HCT116 (cell line): ENCODE measurements at regions not wholly inside any gene's neighbourhood (a gene's known extent, or its start where the extent isn't known, plus 50 kb on each side); places are given as distances from the start of the nearest gene placed in this dataset.

Experiments used
- ATAC-seq: fragments of 200-7000 bp; cut with Tn5 transposase; 2 replicates; pipeline ENCODE4 v1.9.1; 2020; ENCODE audit warnings: mild to moderate bottlenecking, moderate library complexity
- BruUV-seq: library from RNA; stranded (reverse); fragments of 400-500 nt; replicated peaks from 2 replicates; lab custom pipeline; 2021; lab: Mats Ljungman, UMichigan
- CTCF ChIA-PET: fragments of 300-600 bp; sonication (Branson Sonifier 250); formaldehyde crosslinking; loops from one replicate; lab custom pipeline; 2021; ENCODE audit warnings: antibody characterized with exemption; lab: Charles Lee
- POLR2A ChIA-PET: fragments of 300-600, 350-600 bp; sonication (Branson Sonifier 250); formaldehyde crosslinking; loops from one replicate; lab custom pipeline; 2021; ENCODE audit warnings: antibody characterized with exemption; lab: Charles Lee
- RAD21 ChIA-PET, 2 experiments: fragments of 300-600 bp; sonication (Branson Sonifier 250); formaldehyde crosslinking; loops; one replicate each; lab custom pipeline; 2023; ENCODE audit warnings: low total read pairs in 2 of 2; ENCODE audit not compliant: uncharacterized antibody in 2 of 2, unreplicated experiment in 2 of 2, low non-redundant PET in 1 of 2; lab: Charles Lee
- DNase-seq: peaks from one replicate; pipeline ENCODE4 v3.0.0-alpha.2; 2010; ENCODE audit warnings: low read depth, low spot score
- H2AFZ ChIP-seq: fragments of 200-600 bp; shearing (Covaris generic), sonication (generic); 2 replicates; pipeline ENCODE4 v1.6.1; 2017; ENCODE audit warnings: low read depth, mixed run types, mixed read lengths, antibody characterized with exemption, low read length; ENCODE audit not compliant: poor library complexity, severe bottlenecking
- H3K27ac ChIP-seq: 2 replicates; pipeline ENCODE4 v1.5.1; 2012; ENCODE audit warnings: low read depth, low read length
- H3K27me3 ChIP-seq: fragments of 200-600 bp; sonication (generic); 2 replicates; pipeline ENCODE4 v1.6.1; 2016; ENCODE audit warnings: mixed run types, low read length, mixed read lengths; ENCODE audit not compliant: insufficient read depth
- H3K36me3 ChIP-seq, 2 experiments: fragments of 200-500 bp in 1 of 2; fragments of 200-600 bp in 1 of 2; sonication (Bioruptor generic) in 1 of 2; sonication (generic) in 1 of 2; 2 replicates each; pipeline versions ENCODE4 v1.5.1 to v1.6.1; 2014 to 2016; ENCODE audit warnings: low read length in 2 of 2, inconsistent platforms in 1 of 2, mixed read lengths in 1 of 2, mixed run types in 1 of 2; ENCODE audit not compliant: insufficient read depth in 2 of 2, control insufficient read depth in 1 of 2
- H3K4me1 ChIP-seq, 2 experiments: fragments of 200-600 bp in 1 of 2; sonication (generic) in 1 of 2; 2 replicates each; pipeline versions ENCODE4 v1.5.1 to v1.6.1; 2012 to 2017; ENCODE audit warnings: low read length in 2 of 2, inconsistent platforms in 1 of 2, mild to moderate bottlenecking in 1 of 2, mixed read lengths in 1 of 2, mixed run types in 1 of 2, moderate library complexity in 1 of 2; ENCODE audit not compliant: insufficient read depth in 2 of 2, control insufficient read depth in 1 of 2
- H3K4me2 ChIP-seq: fragments of 200-600 bp; sonication (generic); 2 replicates; pipeline ENCODE4 v1.6.1; 2017; ENCODE audit warnings: mixed run types, low read length, mixed read lengths
- H3K4me3 ChIP-seq, 2 experiments: fragments of 200-600 bp in 1 of 2; sonication (generic) in 1 of 2; replicated peaks in 1 of 2; 2 replicates each; pipeline ENCODE4 v1.5.1; 2011 to 2016; ENCODE audit warnings: low read length in 2 of 2, control low read depth in 1 of 2, low read depth in 1 of 2, mild to moderate bottlenecking in 1 of 2, mixed read lengths in 1 of 2, mixed run types in 1 of 2
- H3K79me2 ChIP-seq: fragments of 200-600 bp; sonication (generic); 2 replicates; pipeline ENCODE4 v1.6.1; 2017; ENCODE audit warnings: mild to moderate bottlenecking, mixed run types, low read length, moderate library complexity, mixed read lengths; ENCODE audit not compliant: insufficient read depth
- H3K9ac ChIP-seq: fragments of 200-600 bp; sonication (generic); 2 replicates; pipeline ENCODE4 v1.6.1; 2016; ENCODE audit warnings: low read length, mixed read lengths
- H3K9me2 ChIP-seq: fragments of 200-600 bp; sonication (generic), shearing (Covaris generic); 2 replicates; pipeline ENCODE4 v1.6.1; 2017; ENCODE audit warnings: mixed run types, mild to moderate bottlenecking, moderate library complexity; ENCODE audit not compliant: insufficient read depth
- H3K9me3 ChIP-seq, 2 experiments: fragments of 200-500 bp in 1 of 2; fragments of 200-600 bp in 1 of 2; sonication (Bioruptor generic) in 1 of 2; sonication (generic) in 1 of 2; 2 replicates each; pipeline ENCODE4 v1.6.1; 2014 to 2017; ENCODE audit warnings: low read length in 2 of 2, mixed read lengths in 2 of 2, inconsistent platforms in 1 of 2, low read depth in 1 of 2, mild to moderate bottlenecking in 1 of 2, mixed run types in 1 of 2, moderate library complexity in 1 of 2; ENCODE audit not compliant: control insufficient read depth in 1 of 2, insufficient read depth in 1 of 2
- H4K20me1 ChIP-seq: fragments of 200-600 bp; sonication (generic), shearing (Covaris generic); 2 replicates; pipeline ENCODE4 v1.6.1; 2017; ENCODE audit warnings: mixed run types, mild to moderate bottlenecking, moderate library complexity; ENCODE audit not compliant: insufficient read depth
- ATF3 ChIP-seq: IDR thresholded peaks from 2 replicates; pipeline ENCODE4 v1.6.1; 2012
- CBX3 ChIP-seq: IDR thresholded peaks from 2 replicates; pipeline ENCODE4 v1.6.1; 2012; ENCODE audit warnings: low read depth
- CEBPB ChIP-seq: IDR thresholded peaks from 2 replicates; pipeline ENCODE4 v1.6.1; 2012; ENCODE audit warnings: low read depth
- CTCF ChIP-seq, 3 experiments: fragments of 200-600 bp in 1 of 3; sonication (generic) in 1 of 3; IDR thresholded peaks in 2 of 3; conservative IDR thresholded peaks in 1 of 3; 2 replicates each; pipeline ENCODE4 v1.5.1; 2012 to 2017; ENCODE audit warnings: low read depth in 2 of 3, low read length in 2 of 3, antibody characterized with exemption in 1 of 3, borderline replicate concordance in 1 of 3, control low read depth in 1 of 3, mild to moderate bottlenecking in 1 of 3, mixed read lengths in 1 of 3, mixed run types in 1 of 3, moderate library complexity in 1 of 3; ENCODE audit not compliant: insufficient read depth in 1 of 3
- EGR1 ChIP-seq: IDR thresholded peaks from 2 replicates; pipeline ENCODE4 v1.6.1; 2012; ENCODE audit warnings: low read depth
- ELF1 ChIP-seq: IDR thresholded peaks from 2 replicates; pipeline ENCODE4 v1.6.1; 2012; ENCODE audit warnings: low read depth, borderline replicate concordance
- EZH2 ChIP-seq: fragments of 200-600 bp; sonication (generic); IDR thresholded peaks from 2 replicates; pipeline ENCODE4 v1.6.1; 2017; ENCODE audit warnings: antibody characterized with exemption, mixed run types
- EZH2phosphoT487 ChIP-seq: fragments of 200-600 bp; IDR thresholded peaks from 2 replicates; pipeline ENCODE4 v1.6.1; 2018; ENCODE audit warnings: antibody characterized with exemption, borderline replicate concordance
- FOSL1 ChIP-seq: IDR thresholded peaks from 2 replicates; pipeline ENCODE4 v1.6.1; 2012; ENCODE audit warnings: low read depth
- JUND ChIP-seq: IDR thresholded peaks from 2 replicates; pipeline ENCODE4 v1.6.1; 2012
- POLR2A ChIP-seq: IDR thresholded peaks from 2 replicates; pipeline ENCODE4 v1.7.0; 2011; ENCODE audit warnings: borderline replicate concordance; ENCODE audit not compliant: insufficient read depth, insufficient read length; ENCODE audit errors: extremely low read depth
- RAD21 ChIP-seq: IDR thresholded peaks from 2 replicates; pipeline ENCODE4 v1.6.1; 2012; ENCODE audit warnings: low read depth, mild to moderate bottlenecking
- YY1 ChIP-seq: IDR thresholded peaks from 2 replicates; pipeline ENCODE4 v1.6.1; 2011; ENCODE audit warnings: low read length, low read depth, moderate library complexity, mild to moderate bottlenecking; ENCODE audit not compliant: insufficient replicate concordance; ENCODE audit errors: extremely low read depth
- ZFX ChIP-seq: fragments of 450-650 bp; IDR thresholded peaks from 2 replicates; pipeline ENCODE4 v1.6.1; 2017
- ZNF274 ChIP-seq: fragments of 200-500 bp; sonication (Bioruptor generic); IDR thresholded peaks from 2 replicates; pipeline ENCODE4 v1.6.1; 2014; ENCODE audit warnings: mild to moderate bottlenecking, low read depth, low read length, inconsistent platforms
- intact Hi-C: fragments of 100-400 bp; cut with micrococcal nuclease; formaldehyde crosslinking; loops from 2 replicates; pipeline ENCODE4 v1.10.0; 2022
- TF ChIP-seq, protein P1 (sequence below): IDR thresholded peaks from 2 replicates; pipeline ENCODE4 v1.6.1; 2012; ENCODE audit warnings: low read depth

- no peaks in the 10 kb centered on the region for H3K27me3 ChIP-seq
Measured at GRCh38 chr12:88339966-88340365, 197.9 kb downstream of the TMTC3 start.

More at GRCh38 chr12:88339966-88340365, 197.9 kb downstream of the TMTC3 start:
- H3K4me2 ChIP-seq = no peak overlapping the region
- H3K9ac ChIP-seq = no peak overlapping the region
- H3K36me3 ChIP-seq = no peaks in the 10 kb centered on the region
- POLR2A ChIA-PET = no interaction called here
- DNase-seq (no peak), ATAC-seq (no peak)
- intact Hi-C loops = no loop called here
- peaks cover 0 to 8% of the 10 kb centered on the region in 2 experiments; a peak in 2 of 4 replicates for H3K4me1 ChIP-seq
- H3K79me2 ChIP-seq = no peaks in the 10 kb centered on the region
- H3K27ac ChIP-seq = no peak overlapping the region
- H2AFZ ChIP-seq = no peak overlapping the region
- no peaks in the 10 kb centered on the region for H4K20me1 ChIP-seq
- RAD21 ChIA-PET = no interaction called here
- H3K4me3 ChIP-seq = no peak overlapping the region
- BruUV-seq = no TSS peak
- H3K9me3 ChIP-seq = no peaks in the 10 kb centered on the region
- H3K9me2 ChIP-seq = no peaks in the 10 kb centered on the region
- TF ChIP-seq POLR2A (no peak), EGR1 (no peak), YY1 (no peak), CTCF (IDR thresholded peaks at IDR 0.05 in 2 of 3, conservative IDR thresholded peaks at IDR 0.05 in 1 of 3; ENCODE audit: borderline replicate concordance in 1 of 3, insufficient read depth in 1 of 3, low read depth in 2 of 3, low read length in 2 of 3) (no peak), EZH2phosphoT487 (no peak), EZH2 (no peak), ZNF274 (no peak), FOSL1 (no peak), ZFX (no peak), ATF3 (no peak), CBX3 (no peak), JUND (no peak), ELF1 (no peak), RAD21 (no peak), CEBPB (no peak)
- TF ChIP-seq, protein P1, sequence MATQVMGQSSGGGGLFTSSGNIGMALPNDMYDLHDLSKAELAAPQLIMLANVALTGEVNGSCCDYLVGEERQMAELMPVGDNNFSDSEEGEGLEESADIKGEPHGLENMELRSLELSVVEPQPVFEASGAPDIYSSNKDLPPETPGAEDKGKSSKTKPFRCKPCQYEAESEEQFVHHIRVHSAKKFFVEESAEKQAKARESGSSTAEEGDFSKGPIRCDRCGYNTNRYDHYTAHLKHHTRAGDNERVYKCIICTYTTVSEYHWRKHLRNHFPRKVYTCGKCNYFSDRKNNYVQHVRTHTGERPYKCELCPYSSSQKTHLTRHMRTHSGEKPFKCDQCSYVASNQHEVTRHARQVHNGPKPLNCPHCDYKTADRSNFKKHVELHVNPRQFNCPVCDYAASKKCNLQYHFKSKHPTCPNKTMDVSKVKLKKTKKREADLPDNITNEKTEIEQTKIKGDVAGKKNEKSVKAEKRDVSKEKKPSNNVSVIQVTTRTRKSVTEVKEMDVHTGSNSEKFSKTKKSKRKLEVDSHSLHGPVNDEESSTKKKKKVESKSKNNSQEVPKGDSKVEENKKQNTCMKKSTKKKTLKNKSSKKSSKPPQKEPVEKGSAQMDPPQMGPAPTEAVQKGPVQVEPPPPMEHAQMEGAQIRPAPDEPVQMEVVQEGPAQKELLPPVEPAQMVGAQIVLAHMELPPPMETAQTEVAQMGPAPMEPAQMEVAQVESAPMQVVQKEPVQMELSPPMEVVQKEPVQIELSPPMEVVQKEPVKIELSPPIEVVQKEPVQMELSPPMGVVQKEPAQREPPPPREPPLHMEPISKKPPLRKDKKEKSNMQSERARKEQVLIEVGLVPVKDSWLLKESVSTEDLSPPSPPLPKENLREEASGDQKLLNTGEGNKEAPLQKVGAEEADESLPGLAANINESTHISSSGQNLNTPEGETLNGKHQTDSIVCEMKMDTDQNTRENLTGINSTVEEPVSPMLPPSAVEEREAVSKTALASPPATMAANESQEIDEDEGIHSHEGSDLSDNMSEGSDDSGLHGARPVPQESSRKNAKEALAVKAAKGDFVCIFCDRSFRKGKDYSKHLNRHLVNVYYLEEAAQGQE = no peak
- CTCF ChIA-PET = no interaction called here
